ENCODE measurements at regions not wholly inside any gene's neighbourhood (a gene's known extent, or its start where the extent isn't known, plus 50 kb on each side); places are given as distances from the start of the nearest gene placed in this dataset.

DNA sequence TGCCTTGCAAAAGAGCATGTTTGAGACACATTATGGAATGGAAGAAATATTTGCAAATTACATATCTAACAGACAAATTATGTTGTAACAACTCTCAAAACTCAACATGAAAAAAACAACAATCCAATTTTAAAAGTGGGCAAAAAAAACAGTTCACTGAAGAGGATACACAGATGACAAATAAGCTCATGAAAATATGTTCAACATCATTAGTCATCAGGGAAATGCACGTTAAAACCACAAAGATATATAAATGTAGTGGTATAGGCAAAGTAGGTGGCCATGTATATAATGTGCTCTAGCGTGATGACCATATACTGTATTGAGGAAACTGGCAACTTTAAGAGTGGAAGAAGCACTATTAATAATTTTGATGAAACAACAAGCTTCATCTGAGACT is 220.1 kb downstream of the IRS1 start:
- Mint-ChIP-seq H3K27ac (ENCODE audit: unreplicated experiment) (no peak overlapping the region), H3K27me3 (ENCODE audit: unreplicated experiment) (peaks cover 1% of the 10 kb centered on the region), H3K4me3 (ENCODE audit: unreplicated experiment) (no peak overlapping the region), H3K4me1 (ENCODE audit: unreplicated experiment) (peaks cover 15% of the 10 kb centered on the region), H3K36me3 (ENCODE audit: low read depth, unreplicated experiment) (no peaks in the 10 kb centered on the region), H3K9me3 (ENCODE audit: unreplicated experiment) (no peaks in the 10 kb centered on the region)
- TF ChIP-seq, protein P1, sequence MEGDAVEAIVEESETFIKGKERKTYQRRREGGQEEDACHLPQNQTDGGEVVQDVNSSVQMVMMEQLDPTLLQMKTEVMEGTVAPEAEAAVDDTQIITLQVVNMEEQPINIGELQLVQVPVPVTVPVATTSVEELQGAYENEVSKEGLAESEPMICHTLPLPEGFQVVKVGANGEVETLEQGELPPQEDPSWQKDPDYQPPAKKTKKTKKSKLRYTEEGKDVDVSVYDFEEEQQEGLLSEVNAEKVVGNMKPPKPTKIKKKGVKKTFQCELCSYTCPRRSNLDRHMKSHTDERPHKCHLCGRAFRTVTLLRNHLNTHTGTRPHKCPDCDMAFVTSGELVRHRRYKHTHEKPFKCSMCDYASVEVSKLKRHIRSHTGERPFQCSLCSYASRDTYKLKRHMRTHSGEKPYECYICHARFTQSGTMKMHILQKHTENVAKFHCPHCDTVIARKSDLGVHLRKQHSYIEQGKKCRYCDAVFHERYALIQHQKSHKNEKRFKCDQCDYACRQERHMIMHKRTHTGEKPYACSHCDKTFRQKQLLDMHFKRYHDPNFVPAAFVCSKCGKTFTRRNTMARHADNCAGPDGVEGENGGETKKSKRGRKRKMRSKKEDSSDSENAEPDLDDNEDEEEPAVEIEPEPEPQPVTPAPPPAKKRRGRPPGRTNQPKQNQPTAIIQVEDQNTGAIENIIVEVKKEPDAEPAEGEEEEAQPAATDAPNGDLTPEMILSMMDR (IDR thresholded peaks at IDR 0.05; ENCODE audit: unreplicated experiment): no peak
- no peak for DNase-seq (ENCODE audit: low spot score)

DNA sequence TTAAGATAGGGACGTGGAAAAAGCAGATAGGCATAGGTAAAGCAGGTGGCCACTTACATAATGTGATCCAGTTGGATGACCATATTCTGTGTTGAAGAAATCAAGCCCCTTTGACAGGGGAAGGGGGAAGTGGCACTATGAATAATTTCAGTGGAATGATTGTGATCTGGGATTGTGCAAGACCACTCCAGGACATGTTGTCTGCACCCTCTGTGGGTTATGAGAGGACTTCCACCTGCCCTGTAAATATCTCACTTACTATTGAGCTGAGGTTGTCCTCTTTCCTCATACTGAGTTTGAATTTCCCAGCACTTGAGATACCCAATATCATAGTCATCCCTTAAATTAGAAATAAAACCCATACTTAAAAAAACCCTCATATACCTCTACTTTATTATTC is 220.7 kb downstream of the IRS1 start:
- no peak for DNase-seq (ENCODE audit: low spot score)
- TF ChIP-seq, protein P1 (IDR thresholded peaks at IDR 0.05; ENCODE audit: unreplicated experiment): no peak
- Mint-ChIP-seq H3K27ac (ENCODE audit: unreplicated experiment) (no peak overlapping the region), H3K36me3 (ENCODE audit: low read depth, unreplicated experiment) (no peaks in the 10 kb centered on the region), H3K4me3 (ENCODE audit: unreplicated experiment) (no peak overlapping the region), H3K4me1 (ENCODE audit: unreplicated experiment) (peaks cover 15% of the 10 kb centered on the region), H3K27me3 (ENCODE audit: unreplicated experiment) (peaks cover 1% of the 10 kb centered on the region), H3K9me3 (ENCODE audit: unreplicated experiment) (no peaks in the 10 kb centered on the region)

DNA sequence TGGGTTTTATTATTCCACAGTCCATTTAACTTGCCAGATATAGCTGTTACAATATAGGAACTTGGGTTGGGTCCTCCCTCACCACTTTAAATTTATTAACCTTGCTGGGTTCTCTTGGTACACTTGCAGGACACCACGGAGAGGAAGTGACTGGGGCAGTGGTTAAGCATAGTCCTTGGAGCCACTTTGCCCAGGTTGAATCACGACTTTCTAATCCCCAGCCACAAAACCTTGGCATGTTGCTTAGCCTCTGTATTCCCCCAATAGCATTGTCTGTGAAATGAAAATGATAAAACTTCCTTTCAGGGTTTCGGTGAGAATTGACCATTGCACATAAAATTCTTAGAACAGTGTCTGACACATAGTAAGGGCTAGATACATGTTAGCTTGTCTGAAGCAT is 221.2 kb downstream of the IRS1 start:
- Mint-ChIP-seq H3K27me3 (ENCODE audit: unreplicated experiment) (peaks cover 1% of the 10 kb centered on the region), H3K9me3 (ENCODE audit: unreplicated experiment) (no peaks in the 10 kb centered on the region), H3K27ac (ENCODE audit: unreplicated experiment) (no peak overlapping the region), H3K4me3 (ENCODE audit: unreplicated experiment) (no peak overlapping the region), H3K4me1 (ENCODE audit: unreplicated experiment) (peaks cover 15% of the 10 kb centered on the region), H3K36me3 (ENCODE audit: low read depth, unreplicated experiment) (no peaks in the 10 kb centered on the region)
- DNase-seq (ENCODE audit: low spot score): no peak
- TF ChIP-seq, protein P1 (IDR thresholded peaks at IDR 0.05; ENCODE audit: unreplicated experiment): no peak

DNA sequence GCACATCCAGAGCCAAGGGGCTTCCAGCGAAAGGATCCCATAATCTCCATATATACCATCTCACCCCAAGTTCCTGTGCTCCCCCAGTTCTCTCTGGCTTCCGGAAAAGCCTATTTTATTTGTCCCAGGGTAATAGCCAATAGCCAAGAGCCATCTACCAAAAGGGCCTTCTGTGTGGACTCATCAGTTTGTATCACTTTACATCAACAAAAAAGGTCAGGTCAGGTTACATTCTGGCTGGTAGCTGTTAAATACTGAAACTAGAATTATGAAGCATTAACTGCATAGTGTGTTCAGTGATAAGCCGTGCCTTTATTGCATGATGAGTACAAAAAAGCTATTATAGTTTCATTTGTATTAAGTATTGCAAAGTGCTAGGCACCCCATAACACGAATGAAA is 223.7 kb downstream of the IRS1 start:
- DNase-seq (ENCODE audit: low spot score): no peak
- no peak overlapping the region for H3K4me3 Mint-ChIP-seq (ENCODE audit: unreplicated experiment)
- no peaks in the 10 kb centered on the region for H3K36me3 Mint-ChIP-seq (ENCODE audit: low read depth, unreplicated experiment)
- H3K27ac Mint-ChIP-seq (ENCODE audit: unreplicated experiment): no peak overlapping the region
- H3K4me1 Mint-ChIP-seq (ENCODE audit: unreplicated experiment): peaks cover under 1% of the 10 kb centered on the region
- no peaks in the 10 kb centered on the region for H3K27me3 Mint-ChIP-seq (ENCODE audit: unreplicated experiment)
- TF ChIP-seq, protein P1 (IDR thresholded peaks at IDR 0.05; ENCODE audit: unreplicated experiment): no peak
- no peaks in the 10 kb centered on the region for H3K9me3 Mint-ChIP-seq (ENCODE audit: unreplicated experiment)

DNA sequence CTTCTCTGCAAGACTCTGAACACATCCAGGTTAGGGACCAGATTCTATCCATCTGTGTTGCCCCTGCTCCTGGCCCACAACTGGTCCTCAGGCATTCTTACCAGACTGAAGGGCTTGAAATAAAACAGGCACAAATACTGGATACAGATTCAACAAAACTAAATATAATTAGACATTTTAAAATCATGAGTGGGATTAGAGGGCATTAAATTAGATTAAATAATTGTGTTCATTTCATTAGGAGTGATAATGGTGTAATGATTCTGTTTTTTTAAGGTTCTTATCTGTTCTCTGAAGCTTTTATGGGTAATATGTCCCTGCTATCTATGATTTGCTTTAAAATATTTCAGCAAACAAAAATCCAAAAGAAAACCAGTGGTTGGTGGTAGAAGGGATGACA is 226.5 kb downstream of the IRS1 start:
- no peaks in the 10 kb centered on the region for H3K9me3 Mint-ChIP-seq (ENCODE audit: unreplicated experiment)
- no peaks in the 10 kb centered on the region for H3K36me3 Mint-ChIP-seq (ENCODE audit: low read depth, unreplicated experiment)
- H3K4me3 Mint-ChIP-seq (ENCODE audit: unreplicated experiment): no peak overlapping the region
- H3K4me1 Mint-ChIP-seq (ENCODE audit: unreplicated experiment): peaks cover 2% of the 10 kb centered on the region
- no peaks in the 10 kb centered on the region for H3K27me3 Mint-ChIP-seq (ENCODE audit: unreplicated experiment)
- no peak overlapping the region for H3K27ac Mint-ChIP-seq (ENCODE audit: unreplicated experiment)
- TF ChIP-seq, protein P1 (IDR thresholded peaks at IDR 0.05; ENCODE audit: unreplicated experiment): no peak
- no peak for DNase-seq (ENCODE audit: low spot score)

All from endothelial cell (in vitro differentiated cells).